Stromal cell of bone marrow (primary cell): ENCODE measurements at regions not wholly inside any gene's neighbourhood (a gene's known extent, or its start where the extent isn't known, plus 50 kb on each side); places are given as distances from the start of the nearest gene placed in this dataset.
"Not testable (repeated sequence)": the region's sequence is repeated elsewhere in the genome, so short reads cannot be mapped to it uniquely, and the experiment has no call there.

ENCODE experiments used
- DNase-seq: peaks from one replicate; pipeline ENCODE4 v3.0.0-alpha.2; 2012; ENCODE audit warnings: low read depth

DNA sequence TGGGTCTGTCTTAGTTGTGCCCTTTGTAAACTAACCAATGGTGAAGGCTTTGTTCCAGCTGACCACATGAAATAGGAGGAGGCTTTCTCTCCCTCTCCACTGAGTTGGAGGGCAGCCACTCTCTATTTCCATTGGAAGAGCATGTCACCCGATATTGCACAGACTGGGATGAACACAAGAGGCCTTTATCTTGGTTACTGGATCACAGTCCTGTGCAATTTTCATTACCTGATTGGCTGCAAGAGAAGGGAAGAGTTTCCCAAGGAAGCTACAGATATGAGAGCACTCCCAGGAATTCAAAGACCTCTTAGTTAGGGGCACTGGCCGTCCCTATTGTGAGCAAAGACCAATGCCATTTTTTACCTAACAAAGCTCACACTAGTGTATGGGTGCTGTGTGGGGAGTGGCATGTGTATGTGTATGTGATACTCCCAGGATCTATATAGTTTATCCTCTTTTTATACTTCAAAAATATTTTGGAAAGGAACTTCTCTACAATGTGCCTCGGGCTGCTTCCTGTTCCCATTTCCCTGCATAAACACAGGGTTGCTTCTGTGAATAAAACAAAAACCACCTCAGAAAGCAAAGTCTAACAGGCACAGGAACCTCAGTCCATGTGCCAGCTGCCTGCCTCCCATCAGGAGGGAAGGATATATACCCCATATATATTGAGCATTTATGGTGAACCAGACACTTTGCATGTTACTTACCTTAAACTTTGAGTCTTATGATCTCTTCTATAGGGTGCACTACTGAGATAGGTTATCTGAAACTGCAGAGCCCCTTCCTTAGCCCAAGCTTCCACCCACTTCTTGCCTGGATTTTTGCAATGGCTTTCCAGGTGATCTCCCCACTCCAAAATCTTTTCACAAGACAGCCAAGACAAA lies 126.5 kb downstream of the RASSF10 start:
- peak; percentile 79 for DNase-seq

DNA sequence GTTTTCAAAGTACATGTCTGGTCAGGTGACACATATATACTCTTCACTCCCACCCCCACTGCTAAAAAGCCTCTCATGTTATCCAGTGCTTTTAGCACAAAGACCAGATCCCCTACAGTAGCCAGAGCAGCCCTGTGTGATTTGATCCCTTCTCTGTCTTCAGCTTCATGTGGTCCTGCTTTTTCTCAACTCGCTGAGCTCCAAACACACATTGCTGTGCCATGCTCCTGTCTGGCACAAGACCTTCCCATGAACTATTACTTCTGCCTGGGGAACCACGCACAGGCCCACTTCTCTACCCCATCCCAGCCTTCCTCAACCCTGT lies 127.1 kb downstream of the RASSF10 start:
- DNase-seq: no peak

DNA sequence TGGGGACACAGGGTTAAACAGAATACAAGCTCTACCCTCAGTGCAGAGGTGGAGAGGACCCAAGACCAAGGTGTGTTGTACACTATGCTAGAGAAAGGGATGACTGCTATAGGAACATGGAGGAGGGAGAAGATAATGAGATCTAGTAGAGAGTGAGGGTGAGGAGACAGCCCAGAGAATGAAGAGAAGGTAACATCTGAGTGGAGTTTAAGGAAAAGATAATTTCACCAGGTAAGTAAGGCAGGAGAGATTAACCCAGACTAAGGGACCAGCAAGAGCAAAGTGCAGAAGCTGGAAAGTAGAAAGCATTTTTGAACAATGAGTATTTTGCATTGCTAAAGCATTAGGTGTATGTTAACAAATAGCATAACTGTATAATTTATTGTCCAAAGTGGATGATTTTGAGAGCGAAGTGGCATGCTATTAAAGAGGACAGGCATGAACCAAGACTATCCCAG lies 128.8 kb downstream of the RASSF10 start:
- DNase-seq: no peak

DNA sequence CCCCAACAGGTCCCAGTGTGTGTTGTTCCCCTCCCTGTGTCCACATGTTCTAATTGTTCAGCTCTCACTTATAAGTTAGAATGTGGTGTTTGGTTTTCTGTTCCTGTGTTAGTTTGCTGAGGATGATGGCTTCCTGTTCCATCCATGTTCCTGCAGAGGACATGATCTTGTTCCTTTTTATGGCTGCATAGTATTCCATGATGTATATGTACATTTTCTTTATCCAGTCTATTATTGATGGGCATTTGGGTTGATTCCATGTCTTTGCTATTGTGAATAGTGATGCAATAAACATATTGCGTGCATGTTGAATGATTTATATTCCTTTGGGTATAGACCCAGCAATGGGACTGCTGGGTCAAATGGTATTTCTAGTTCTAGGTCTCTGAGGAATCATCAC lies 130.0 kb downstream of the RASSF10 start:
- DNase-seq: not testable (repeated sequence)

DNA sequence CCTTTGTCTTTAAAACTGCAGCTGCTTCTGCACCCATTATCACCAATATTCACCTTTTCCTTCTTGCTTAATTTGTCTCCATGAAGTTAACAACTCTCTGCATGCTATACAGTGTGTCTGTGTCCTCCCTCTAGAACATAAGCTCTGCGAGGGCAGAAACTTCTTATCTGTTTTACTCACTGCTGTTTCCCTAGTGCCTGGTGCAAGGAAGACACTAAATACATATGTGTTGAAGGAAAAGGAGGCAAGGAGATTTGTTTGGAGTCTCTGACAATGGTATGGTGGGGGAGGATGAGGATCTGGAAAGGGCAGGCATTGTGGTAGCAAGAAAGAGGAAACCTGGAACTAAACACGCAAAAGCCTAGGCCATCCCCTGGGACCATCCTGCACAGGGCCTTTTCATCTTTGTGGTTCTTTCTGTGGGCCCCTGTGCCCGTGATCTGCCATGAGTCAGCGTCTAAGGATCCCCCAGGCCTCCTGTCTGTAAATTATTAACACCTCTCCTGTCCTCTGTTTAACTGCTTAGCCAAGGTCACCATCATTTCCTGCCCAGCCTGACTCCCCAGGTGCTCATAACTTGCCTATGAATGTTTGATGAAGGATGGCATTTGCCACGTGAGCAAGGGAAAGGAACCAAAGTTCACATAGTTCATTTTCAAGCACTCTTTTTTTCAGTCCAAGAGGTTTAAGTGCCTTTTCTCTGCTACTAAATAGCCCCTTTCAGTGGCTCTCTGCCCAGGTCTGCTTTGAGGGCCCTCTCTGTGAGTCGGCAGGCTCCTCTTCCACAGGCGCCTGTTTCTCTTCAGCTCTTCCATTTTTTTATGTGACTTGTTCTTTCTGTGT lies 131.1 kb downstream of the RASSF10 start:
- DNase-seq: no peak

DNA sequence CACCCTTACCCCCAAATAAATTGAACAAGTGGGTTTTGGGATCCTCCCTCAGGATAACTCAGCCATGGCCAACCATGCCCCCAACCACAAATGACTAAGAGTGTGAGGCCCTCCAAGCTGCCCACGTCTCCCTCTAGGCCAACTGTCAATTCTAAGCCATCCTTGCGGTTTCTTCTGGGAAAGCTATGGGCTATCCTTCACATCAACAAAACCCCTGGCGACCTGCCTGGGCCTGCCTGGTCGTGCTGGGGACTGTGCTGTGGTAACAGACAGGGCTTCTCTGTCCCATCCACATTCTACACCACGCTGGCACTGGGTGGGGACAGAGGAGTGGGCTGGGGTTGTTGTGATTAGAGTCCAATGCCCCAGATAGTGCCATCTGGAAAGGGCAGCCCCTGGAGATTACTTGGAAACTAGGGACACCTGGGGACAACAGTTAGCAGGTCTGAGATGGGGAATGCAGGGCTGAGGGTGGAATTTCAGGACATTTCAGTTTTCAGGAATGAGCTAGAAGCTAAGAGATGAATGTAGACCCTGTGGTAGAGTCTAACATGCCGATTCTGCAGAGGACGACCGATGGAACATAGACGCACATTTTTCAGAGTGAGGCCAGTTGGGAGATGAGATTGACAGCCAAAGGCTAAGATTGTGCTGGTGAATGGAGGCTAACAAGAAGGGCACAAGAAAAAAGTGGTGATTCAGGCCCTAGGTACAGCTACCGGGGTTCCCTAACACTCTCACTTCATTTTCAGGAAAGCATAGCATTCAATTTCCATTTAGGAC lies 131.9 kb downstream of the RASSF10 start:
- no peak for DNase-seq

DNA sequence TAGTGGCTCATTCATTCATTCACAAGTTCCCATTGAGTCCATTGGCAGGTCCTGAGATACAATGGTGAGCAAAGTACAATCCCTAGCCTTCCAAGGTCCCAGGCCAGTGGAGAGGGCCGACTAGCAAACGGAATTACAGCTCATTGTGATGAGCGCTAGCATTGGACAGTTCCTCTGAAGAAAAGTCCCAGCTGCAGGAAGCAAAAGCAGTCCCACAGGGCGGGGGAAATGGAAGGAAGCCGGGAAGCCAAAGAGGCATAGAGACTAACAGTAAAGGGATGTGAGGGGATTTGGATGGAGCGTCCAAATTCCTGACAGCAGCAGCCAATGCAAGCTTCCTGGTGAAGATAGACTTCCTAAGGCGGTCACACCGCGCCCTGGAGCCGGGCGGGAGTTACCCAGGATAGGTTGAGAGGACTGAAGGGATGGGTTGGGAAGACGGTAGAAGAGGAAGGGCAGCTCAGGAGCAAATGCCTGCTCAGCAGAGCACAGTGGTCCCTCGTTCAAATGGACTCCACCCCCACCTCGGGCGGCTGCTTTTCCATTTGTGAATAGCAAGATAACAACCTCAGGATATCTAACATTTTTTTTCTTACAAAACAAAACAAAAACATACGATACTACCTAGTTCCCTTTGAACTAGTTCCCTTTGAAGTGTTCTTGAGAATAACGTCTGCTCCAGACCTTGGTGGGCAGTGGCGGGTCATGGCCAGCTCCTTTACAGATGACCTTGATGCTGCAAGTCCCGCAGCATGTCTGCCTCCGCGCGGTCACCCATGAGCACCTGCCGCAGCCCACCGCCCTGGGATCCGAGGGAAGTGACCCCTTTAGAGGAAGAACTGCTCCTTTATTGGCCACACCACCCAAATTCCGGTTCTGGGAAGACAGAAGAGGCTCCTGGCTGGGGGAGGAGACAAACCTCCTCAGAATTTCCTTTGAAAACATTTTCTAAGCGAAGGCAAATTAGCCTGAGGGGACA lies 132.9 kb downstream of the RASSF10 start:
- no peak for DNase-seq

DNA sequence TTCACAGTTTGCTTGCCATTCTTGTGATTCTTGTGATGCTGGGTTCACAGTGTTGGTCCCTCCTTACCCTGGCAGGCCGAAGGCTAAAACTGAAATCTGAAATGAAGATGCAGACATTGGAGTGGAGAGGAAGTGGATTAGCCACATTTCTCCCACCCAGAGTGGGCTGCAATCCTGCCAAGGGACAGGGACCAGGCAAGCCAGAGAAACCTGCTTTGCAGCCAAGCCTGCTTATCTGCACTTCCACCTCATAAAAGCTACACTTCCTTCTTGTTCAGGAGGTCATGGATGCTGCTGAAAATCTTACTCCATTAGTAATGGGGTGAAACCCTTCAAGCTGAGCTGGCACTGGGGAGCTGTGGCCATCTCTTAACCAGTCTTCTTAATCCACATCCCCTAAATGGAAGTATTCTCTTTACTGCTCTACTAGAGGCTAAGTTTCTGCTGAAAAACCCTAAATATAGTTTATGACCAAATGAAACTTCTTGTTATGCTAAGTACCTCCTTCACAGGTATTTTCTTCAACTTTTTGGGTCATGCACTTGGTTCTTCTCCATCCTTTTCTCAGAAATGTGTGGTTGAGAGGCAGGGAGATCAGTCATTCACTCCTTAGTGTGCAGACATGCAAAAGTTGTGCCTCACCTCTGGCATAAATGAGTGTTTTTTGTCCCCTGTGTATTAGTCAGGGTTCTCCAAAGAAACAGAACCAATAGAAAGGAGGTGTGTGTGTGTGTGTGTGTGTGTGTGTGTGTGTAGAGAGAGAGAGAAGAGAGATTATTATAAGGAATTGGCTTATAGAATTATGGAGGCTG lies 133.9 kb upstream of the BMAL1 start:
- DNase-seq: no peak

DNA sequence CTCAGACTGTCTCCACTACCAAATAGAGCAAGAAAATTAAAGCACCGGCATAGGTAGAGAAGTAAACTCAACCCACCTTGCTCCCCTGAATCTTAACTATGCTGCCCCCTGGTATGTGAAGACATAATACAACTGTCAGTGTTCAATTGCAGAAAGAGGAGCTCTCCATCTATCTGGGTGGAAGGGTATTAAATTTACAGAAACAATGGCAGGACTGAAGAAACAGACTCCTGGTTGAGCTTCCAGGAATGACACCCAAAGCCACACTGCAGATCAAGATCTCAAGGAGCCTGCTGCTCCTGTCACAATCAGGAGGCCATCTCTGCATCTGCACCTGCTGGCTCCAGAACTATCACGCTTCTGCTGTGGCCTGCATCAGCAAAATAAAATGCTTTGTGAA lies 132.1 kb upstream of the BMAL1 start:
- no peak for DNase-seq

DNA sequence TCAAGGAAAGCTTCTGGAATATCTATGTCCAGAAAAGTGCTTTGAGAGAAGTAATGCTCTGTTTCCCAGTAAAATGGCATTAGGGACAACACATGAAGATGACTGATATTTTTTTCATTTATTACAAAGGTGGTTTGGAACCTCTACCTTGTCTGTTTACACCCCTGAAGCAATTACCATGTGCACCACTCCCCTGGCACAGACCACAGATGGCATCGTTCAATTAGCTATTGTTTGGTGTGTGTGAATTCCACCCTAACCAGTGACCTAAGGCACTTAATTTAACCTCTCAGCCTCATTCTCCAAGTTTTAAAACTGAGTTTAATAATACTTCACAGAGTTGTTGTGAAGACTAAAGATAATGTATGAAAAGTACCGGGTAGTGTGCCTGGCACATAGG lies 127.6 kb upstream of the BMAL1 start:
- DNase-seq: no peak

DNA sequence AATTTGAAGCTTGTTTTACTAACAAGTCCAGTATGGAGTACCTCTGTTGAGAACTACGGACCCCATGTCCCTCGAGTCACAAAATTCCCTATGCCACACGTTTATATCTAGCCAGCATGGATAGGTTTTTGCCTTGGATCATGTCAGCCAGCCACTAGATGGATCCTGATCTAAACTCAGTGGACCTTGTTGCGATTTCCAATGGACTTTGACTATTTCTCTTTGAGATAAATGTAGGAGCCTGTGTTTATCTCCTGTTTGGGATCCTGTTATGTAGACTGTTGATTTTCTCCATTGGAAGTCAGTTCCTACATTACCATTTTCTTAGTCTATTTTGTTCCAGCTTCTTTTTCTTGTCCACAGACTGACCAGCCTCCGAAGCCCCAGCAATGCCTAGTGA lies 127.1 kb upstream of the BMAL1 start:
- DNase-seq: no peak

DNA sequence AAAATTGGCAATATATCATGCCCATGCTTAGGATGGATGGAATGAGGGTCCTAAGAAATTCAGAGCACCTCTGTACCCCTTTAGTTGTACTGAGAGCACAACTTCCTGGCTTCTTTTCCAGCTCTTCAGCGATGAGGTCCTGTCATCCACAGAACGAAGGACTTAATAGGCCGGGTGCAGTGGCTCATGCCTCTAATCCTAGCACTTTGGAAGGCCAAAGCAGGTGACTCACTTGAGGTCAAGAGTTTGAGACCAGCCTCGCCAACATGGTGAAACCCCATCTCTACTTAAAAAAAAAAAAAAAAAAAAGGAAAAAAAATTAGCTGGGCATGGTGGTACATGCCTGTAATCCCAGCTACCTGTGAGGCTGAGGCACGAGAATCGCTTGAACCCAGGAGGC lies 125.3 kb upstream of the BMAL1 start:
- DNase-seq: no peak

DNA sequence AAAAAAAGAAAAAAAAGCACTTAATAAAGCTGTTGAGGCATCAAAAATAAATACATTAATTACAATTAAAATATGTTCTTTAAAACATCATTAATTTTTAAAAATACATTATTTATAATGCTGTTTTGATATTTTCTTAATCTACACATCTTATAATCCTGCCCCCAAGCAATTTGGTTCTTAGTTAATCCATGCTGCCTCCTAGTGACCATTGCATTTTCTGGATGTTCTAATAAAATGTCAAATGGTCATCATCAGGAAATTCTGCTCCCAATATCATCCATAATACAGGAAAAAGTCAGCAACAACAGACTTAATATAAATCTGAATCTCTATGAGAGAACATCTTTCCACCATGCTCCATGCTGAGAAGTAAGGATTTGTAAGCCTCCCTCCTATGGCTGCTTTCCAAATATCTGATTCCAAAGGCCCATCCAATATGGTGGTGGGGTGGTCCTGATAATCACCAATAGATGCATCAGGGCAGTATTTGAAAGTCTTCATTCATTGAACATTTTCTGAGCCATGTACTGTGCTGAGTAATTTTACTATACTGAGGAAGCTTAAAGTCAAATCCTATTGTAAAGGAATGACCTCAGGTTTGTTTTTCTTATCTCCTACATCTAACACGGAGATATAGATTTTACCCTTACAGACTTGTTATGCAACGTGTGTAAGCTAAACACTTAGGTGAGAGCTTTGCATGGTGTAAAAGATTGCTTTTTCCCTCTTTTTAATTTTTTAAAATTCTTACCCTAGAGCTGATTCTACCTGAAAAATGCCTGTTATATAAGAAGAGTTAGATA lies 124.7 kb upstream of the BMAL1 start:
- no peak for DNase-seq

DNA sequence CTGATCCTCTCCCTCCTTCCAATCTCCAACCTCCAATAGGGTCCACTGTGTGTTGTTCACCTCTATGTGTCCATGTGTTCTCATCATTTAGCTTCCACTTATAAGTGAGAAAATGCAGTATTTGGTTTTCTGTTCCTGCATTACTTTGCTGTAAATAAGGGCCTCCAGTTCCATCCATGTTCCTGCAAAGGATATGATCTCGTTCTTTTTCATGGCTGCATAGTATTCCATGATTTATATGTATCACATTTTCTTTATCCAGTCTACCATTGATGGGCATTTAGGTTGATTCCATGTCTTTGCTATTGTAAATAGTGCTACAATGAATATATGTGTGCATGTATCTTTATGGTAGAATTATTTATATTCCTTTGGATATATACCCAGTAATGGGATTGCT lies 123.2 kb upstream of the BMAL1 start:
- not testable (repeated sequence) for DNase-seq

DNA sequence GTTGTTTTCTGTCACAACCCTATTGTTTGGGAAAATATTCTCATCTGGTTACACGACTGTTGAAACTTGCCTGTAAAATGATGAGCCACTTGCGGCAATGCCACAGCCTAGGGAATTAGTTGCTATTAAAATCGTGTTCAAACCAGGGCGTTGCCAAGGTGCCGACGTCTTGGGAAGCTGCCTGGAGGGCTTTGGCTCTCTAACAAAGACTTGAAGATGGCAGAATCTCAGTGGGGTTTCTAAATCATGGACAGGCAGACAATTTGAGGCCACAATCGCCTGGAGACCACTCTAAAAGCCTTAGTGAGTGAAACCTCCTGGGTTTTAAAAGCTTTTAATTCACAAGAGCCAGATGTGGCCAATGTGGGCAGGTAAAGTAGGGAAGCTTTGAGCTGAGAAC lies 117.2 kb upstream of the BMAL1 start:
- no peak for DNase-seq

DNA sequence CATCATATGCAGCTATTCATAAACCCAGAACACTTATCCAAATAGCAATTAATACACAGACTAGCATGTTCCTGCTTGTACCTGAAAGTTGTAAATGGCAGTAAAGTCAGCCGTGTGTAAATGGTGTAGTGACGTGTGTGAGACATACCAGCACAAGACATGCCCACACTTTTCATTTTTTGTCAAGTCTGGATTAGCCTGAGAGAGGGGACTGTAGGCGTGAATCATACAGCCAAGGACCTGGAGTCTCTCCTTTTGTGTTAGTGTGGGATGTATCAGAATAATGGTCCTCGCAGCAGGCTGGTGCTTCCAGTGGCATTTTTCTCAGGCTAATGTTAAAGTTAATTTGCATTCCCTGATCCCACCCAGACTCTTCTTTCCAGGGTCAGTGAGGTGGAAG lies 116.8 kb upstream of the BMAL1 start:
- no peak for DNase-seq

DNA sequence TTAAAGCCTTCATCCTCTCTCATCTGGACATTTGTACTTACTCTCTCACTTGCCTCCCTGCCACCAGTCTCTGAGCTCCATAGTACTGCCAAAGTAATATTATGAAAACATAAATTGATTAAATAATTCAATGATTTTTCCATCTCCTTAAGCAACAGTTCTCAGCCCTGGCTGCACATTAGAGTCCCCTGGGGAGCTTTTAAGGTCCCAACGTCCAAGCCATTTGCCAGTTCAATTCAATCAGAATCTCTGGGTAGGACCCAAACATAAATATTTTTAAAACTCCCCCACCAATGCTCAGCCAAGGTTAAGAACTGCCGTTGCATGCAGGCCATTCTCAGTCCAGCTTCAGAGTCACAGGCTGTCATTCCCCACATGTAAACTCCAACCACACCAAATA lies 114.4 kb upstream of the BMAL1 start:
- DNase-seq: no peak

DNA sequence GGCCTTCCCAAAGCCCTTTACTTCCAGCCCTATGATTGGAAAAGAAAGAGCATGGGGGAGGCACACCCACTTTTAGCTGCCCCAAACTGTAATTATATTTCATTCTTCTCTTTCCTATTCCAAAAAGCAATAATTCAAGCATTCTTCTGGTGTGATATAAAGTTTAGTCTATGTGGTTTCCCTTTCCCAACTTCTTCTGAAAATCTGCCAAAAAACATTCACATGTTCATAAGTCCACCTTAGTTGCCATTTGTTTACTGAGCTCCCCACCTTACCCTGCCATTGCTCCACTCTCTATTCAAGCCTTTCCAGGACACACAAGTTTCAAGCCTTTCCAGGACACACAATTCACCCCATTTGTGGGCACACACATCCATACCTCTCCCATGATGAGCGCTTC lies 111.6 kb upstream of the BMAL1 start:
- no peak for DNase-seq

DNA sequence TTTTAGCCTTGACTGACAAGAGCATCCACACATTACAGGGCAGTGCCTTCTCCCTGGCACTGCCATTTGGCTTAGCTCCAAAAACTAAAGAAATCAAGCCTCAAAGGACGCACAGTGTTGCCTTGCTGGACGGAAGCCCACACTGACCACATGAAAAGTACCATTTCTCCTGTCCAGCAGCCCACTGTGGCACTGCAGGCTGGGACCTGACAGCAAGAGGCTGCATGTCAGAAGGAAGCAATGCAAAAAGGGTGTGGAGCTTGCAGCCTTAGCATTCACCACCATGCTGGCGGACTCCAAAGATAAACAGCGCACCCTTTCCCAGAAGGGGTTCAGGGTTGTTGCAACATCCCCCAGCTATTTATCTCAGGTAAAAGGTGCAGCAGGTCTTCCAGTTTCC lies 109.3 kb upstream of the BMAL1 start:
- no peak for DNase-seq

DNA sequence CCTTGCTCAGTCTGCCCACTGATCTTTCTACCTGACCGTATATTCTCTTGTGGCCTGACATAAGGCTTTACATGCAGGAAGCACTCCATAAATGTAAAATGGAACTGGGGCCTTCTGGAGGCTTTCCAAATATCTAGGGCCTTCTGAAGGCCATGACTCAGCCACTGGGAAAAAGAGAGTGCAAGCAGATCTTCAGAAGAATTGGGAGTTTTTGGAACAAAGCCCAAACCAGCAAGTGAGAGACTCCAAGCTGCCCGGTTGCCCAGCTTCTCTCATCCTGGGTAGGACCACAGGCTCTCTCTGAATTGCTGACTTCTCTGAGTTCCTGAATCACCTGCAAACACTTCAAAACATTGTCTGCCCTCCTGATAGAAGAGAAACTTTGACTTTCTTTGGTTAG lies 107.9 kb upstream of the BMAL1 start:
- peak; percentile 93 for DNase-seq
